ENCODE measurements at regions not wholly inside any gene's neighbourhood (a gene's known extent, or its start where the extent isn't known, plus 50 kb on each side); places are given as distances from the start of the nearest gene placed in this dataset.

DNA sequence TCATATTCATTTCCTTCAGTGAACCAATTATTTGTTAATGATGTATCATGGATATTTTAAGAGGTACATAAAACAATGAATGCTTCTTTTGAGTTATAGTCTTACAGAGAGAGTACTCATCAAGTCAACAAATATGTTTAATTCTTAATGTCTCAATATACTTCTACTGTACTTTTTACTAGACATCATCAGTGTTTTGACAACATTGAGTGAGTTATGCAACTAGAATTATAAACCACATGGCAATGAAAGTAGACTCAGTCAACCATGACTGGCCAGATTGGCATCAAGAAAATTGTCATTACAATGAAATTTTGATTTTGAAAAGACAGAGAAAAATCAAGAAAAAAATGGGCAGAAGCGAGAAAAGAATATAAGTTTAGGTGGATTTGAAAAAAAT lies 1248.1 kb upstream of the CDH18 start:
- TF ChIP-seq, protein P1, sequence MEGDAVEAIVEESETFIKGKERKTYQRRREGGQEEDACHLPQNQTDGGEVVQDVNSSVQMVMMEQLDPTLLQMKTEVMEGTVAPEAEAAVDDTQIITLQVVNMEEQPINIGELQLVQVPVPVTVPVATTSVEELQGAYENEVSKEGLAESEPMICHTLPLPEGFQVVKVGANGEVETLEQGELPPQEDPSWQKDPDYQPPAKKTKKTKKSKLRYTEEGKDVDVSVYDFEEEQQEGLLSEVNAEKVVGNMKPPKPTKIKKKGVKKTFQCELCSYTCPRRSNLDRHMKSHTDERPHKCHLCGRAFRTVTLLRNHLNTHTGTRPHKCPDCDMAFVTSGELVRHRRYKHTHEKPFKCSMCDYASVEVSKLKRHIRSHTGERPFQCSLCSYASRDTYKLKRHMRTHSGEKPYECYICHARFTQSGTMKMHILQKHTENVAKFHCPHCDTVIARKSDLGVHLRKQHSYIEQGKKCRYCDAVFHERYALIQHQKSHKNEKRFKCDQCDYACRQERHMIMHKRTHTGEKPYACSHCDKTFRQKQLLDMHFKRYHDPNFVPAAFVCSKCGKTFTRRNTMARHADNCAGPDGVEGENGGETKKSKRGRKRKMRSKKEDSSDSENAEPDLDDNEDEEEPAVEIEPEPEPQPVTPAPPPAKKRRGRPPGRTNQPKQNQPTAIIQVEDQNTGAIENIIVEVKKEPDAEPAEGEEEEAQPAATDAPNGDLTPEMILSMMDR (IDR thresholded peaks at IDR 0.05; ENCODE audit: low read depth, low read length, missing control alignments): no peak
- H3K27ac ChIP-seq: no peak overlapping the region

DNA sequence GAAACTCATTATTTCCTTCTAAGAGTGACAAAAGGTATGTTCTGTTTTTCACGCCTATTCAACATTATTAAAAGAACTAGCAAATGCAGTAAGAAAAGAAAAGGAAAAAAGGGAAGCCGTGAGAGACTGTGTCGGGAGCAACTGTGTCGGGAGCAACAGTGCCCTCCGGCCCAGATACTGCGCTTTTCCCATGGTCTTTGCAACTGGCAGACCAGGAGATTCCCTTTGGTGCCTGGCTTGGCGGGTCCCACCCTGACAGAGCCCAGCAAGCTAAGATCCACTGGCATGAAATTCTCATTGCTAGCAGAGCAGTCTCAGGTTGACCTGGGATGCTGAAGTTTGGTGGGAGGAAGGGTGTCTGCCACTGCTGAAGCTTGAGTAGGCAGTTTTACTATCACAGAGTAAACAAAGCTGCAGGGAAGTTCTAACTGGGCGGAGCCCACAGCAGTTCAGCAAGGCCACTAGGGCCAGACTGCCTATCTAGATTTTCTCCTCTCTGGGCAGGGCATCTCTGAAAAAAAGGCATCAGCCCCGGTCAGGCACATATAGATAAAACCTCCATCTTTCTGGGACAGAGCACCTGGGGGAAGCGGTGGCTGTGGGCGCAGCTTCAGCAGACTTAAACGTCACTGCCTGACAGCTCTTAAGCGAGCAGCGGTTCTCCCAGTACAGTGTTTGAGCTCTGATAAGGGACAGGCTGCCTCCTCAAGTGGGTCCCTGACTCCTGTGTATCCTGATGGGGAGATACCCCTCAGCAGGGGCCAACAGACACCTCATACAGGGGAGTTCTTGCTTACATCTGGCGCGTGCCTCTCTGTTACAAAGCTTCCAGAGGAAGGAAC lies 1237.4 kb upstream of the CDH18 start:
- TF ChIP-seq, protein P1 (IDR thresholded peaks at IDR 0.05; ENCODE audit: low read depth, low read length, missing control alignments): no peak
- Histone ChIP-seq H3K4me3 (ENCODE audit: low read depth, low read length) (no peak overlapping the region), H3K27me3 (replicated peaks) (no peaks in the 10 kb centered on the region), H3K27ac (no peak overlapping the region), H3K36me3 (replicated peaks) (no peaks in the 10 kb centered on the region)
- in situ Hi-C loops (cut with HindIII; ENCODE audit: low pct_ligation_motif_present, low sequenced_read_pairs): no loop called here
- DNase-seq: no peak

More for the DNA sequence above, 1248.1 kb upstream of the CDH18 start:
- no peak for DNase-seq
- H3K4me3 ChIP-seq (ENCODE audit: low read depth, low read length): no peak overlapping the region
- in situ Hi-C loops (cut with HindIII; ENCODE audit: low pct_ligation_motif_present, low sequenced_read_pairs): no loop called here
- H3K36me3 ChIP-seq (replicated peaks): no peaks in the 10 kb centered on the region
- H3K27me3 ChIP-seq (replicated peaks): no peaks in the 10 kb centered on the region

DNA sequence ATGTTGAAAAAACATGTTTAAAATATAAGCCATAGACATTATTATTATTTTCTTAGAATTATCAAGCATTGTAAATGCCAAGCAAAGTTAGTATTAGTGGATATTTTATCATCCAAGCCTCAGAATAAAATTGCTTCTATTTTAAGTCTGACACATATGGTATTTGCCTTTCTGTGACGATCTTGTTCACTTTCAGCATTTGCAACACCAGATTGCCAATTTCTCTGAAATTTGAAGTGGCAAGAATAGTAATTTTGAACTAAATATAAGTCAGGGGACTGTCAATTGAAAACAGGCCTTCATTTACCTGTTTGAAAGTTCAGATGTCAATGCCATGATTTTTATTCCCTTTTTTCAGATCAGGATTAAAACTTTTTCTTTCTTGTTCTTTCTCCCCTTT lies 1233.6 kb upstream of the CDH18 start:
- DNase-seq: no peak
- Histone ChIP-seq H3K36me3 (replicated peaks) (no peaks in the 10 kb centered on the region), H3K27ac (no peak overlapping the region), H3K27me3 (replicated peaks) (no peaks in the 10 kb centered on the region), H3K4me3 (ENCODE audit: low read depth, low read length) (no peak overlapping the region)
- in situ Hi-C loops (cut with HindIII; ENCODE audit: low pct_ligation_motif_present, low sequenced_read_pairs): no loop called here
- TF ChIP-seq, protein P1 (IDR thresholded peaks at IDR 0.05; ENCODE audit: low read depth, low read length, missing control alignments): no peak

DNA sequence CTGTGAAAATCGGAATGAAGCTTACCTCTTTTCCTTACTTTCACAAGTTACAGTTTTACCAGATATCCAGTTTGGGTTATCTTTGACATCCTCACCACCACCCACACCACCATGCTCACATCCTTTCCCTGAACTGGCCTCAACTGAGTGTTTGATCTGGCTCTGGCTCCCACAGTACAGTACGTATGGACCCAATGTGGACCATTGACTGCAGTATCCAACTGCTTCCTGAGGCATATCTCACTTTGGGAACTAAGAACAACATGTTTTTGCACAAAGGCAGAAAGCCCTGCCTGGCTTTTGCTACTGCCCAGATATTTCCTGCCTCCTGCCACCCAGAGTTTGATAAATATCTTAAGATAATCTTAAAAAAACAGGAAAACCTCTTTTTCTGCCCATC lies 1232.0 kb upstream of the CDH18 start:
- in situ Hi-C loops (cut with HindIII; ENCODE audit: low pct_ligation_motif_present, low sequenced_read_pairs): no loop called here
- no peaks in the 10 kb centered on the region for H3K27me3 ChIP-seq (replicated peaks)
- H3K4me3 ChIP-seq (ENCODE audit: low read depth, low read length): no peak overlapping the region
- H3K36me3 ChIP-seq (replicated peaks): no peaks in the 10 kb centered on the region
- TF ChIP-seq, protein P1 (IDR thresholded peaks at IDR 0.05; ENCODE audit: low read depth, low read length, missing control alignments): no peak
- no peak for DNase-seq
- no peak overlapping the region for H3K27ac ChIP-seq

DNA sequence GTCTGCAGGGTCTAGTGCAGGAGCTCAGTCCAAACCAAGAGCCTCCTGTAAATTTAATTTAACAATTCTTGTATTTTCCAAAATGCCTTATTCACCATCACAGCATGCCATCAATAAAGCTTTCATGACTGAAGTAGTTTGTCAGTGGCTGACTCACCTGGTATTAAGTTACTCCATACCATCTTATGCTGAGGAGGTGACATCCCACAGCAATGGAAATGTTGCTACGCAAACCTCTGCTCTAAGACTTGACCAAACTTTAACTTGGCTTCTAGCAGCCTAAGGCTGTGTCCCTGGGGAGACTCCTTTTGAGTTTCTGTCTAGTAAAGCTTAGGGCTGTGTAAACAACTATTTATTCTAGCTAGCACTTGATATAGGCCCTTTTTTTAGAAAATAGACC lies 1231.3 kb upstream of the CDH18 start:
- no peak for DNase-seq
- Histone ChIP-seq H3K27ac (no peak overlapping the region), H3K36me3 (replicated peaks) (no peaks in the 10 kb centered on the region), H3K27me3 (replicated peaks) (no peaks in the 10 kb centered on the region), H3K4me3 (ENCODE audit: low read depth, low read length) (no peak overlapping the region)
- TF ChIP-seq, protein P1 (IDR thresholded peaks at IDR 0.05; ENCODE audit: low read depth, low read length, missing control alignments): no peak
- in situ Hi-C loops (cut with HindIII; ENCODE audit: low pct_ligation_motif_present, low sequenced_read_pairs): no loop called here

DNA sequence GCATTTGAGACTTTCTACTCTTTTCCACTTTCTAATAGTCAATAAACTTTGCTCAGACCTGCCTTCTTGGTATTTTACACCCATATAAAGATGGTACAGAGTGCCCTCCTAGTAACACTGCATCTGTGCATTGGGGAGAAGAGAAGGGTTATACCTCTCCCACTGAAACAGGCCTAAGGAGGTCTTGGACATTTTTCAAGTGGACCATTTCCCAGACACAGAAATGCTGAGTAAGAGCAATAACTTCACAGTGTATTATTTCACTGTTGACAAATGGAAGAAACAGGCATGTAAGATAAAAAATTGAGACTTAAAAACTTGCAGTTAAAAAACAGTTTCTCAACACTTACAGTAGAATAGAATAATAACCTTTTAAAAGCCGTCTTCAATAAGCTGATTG lies 1224.0 kb upstream of the CDH18 start:
- H3K36me3 ChIP-seq (replicated peaks): no peaks in the 10 kb centered on the region
- no peak overlapping the region for H3K4me3 ChIP-seq (ENCODE audit: low read depth, low read length)
- no peaks in the 10 kb centered on the region for H3K27me3 ChIP-seq (replicated peaks)
- DNase-seq: no peak
- in situ Hi-C loops (cut with HindIII; ENCODE audit: low pct_ligation_motif_present, low sequenced_read_pairs): no loop called here
- TF ChIP-seq, protein P1 (IDR thresholded peaks at IDR 0.05; ENCODE audit: low read depth, low read length, missing control alignments): no peak
- no peak overlapping the region for H3K27ac ChIP-seq
